Neural cell (in vitro differentiated cells): ENCODE measurements at regions not wholly inside any gene's neighbourhood (a gene's known extent, or its start where the extent isn't known, plus 50 kb on each side); places are given as distances from the start of the nearest gene placed in this dataset.

Experiments
- CTCF ChIP-seq: fragments of 450-650 bp; IDR thresholded peaks from 2 replicates; pipeline ENCODE4 v1.5.1; 2014; ENCODE audit warnings: antibody characterized with exemption, mild to moderate bottlenecking, moderate library complexity; ENCODE audit not compliant: poor library complexity, severe bottlenecking
- EP300 ChIP-seq: fragments of 450-650 bp; conservative IDR thresholded peaks from 2 replicates; pipeline ENCODE4 v1.6.1; 2014; ENCODE audit warnings: antibody characterized with exemption, mild to moderate bottlenecking, moderate library complexity; ENCODE audit not compliant: poor library complexity, severe bottlenecking
- EZH2 ChIP-seq: fragments of 200-600, 300-800 bp; shearing (Covaris generic), sonication (generic); IDR thresholded peaks from 2 replicates; pipeline ENCODE4 v1.6.1; 2014; ENCODE audit warnings: antibody characterized with exemption, low read length, borderline replicate concordance, mild to moderate bottlenecking; ENCODE audit not compliant: insufficient read depth, poor library complexity, severe bottlenecking

GRCh38 chr18:61731178-61731577 is 161.6 kb downstream of the RNF152 start:
- TF ChIP-seq CTCF (no peak), EZH2 (no peak), EP300 (no peak)
